ENCODE measurements at regions not wholly inside any gene's neighbourhood (a gene's known extent, or its start where the extent isn't known, plus 50 kb on each side); places are given as distances from the start of the nearest gene placed in this dataset.
"Not testable (repeated sequence)": the region's sequence is repeated elsewhere in the genome, so short reads cannot be mapped to it uniquely, and the experiment has no call there.

DNA sequence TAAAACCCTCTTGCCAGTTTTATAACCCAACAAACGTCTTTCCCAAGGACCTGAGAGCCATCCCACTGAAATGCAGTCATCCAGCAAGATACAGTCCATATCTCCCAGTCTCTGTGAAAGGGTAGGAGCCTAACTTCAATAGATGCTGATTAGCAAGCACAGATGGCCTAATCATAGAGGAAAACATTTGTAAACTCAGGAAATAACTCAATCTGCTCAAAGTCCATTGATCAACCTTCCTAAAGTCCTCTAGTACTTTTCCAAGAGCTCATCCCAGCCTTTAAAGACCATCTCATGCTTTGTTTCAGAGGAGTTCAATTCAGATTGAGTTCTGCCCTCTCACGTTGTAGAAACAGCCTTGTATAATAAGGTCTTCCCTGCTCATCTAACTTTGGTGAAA, 324.2 kb downstream of the MRPS30 start:
- Histone ChIP-seq H3K36me3 (ENCODE audit: low read depth, missing control alignments) (no peaks in the 10 kb centered on the region), H3K27me3 (no peaks in the 10 kb centered on the region), H3K4me1 (no peaks in the 10 kb centered on the region), H3K4me3 (no peak overlapping the region), H3K27ac (no peak overlapping the region), H3K9me3 (no peaks in the 10 kb centered on the region)
- DNase-seq: no peak
- intact Hi-C loops (cut with DNase I; ENCODE audit: low total_unique reads): no loop called here
- no peak for TF ChIP-seq POLR2A (IDR thresholded peaks at IDR 0.05)
- TF ChIP-seq, protein P1, sequence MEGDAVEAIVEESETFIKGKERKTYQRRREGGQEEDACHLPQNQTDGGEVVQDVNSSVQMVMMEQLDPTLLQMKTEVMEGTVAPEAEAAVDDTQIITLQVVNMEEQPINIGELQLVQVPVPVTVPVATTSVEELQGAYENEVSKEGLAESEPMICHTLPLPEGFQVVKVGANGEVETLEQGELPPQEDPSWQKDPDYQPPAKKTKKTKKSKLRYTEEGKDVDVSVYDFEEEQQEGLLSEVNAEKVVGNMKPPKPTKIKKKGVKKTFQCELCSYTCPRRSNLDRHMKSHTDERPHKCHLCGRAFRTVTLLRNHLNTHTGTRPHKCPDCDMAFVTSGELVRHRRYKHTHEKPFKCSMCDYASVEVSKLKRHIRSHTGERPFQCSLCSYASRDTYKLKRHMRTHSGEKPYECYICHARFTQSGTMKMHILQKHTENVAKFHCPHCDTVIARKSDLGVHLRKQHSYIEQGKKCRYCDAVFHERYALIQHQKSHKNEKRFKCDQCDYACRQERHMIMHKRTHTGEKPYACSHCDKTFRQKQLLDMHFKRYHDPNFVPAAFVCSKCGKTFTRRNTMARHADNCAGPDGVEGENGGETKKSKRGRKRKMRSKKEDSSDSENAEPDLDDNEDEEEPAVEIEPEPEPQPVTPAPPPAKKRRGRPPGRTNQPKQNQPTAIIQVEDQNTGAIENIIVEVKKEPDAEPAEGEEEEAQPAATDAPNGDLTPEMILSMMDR (IDR thresholded peaks at IDR 0.05): no peak
- WGBS, 2 donors: 48 to 62% methylated on average over 2 of the region's 2 CpGs

DNA sequence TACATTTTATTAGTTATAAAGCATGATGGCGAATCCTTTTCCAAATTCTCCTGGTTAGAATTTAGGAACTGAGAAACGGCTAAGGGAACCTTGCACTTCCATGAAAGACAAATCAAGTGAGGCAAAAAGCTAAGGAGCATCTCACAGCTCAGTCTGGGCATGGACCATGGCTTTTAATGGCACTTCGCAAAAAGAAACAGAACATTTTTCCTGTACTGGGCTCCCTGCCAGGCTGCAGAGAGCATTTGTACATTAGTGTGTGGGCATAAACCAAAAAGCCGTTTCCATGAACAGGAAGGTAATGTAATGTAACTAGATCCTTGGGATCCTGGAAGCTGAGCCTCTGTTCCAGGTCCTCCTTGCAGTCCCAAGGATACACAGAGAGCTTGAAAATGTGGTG, 354.2 kb downstream of the MRPS30 start:
- intact Hi-C loops (cut with DNase I; ENCODE audit: low total_unique reads): no loop called here

DNA sequence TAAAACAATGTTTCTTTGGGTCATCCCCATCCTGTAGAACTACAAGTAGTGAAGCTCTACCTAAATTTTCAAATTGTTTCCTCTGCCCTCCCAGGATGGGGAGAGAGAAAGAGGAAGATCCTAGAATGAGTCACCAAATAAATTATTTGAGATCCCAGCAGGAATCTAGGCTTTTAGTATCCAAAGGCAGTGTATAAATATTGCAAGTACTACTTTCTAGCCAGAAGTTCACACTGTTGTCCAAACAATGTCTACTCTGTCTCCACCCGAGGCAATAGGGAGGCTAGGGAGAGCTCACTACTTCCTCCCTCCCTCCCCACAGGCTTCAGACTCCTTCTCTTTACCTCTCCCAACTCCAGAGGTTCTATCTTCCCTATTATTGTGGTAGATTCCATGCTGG, 362.8 kb downstream of the MRPS30 start:
- H3K27me3 ChIP-seq: no peaks in the 10 kb centered on the region
- intact Hi-C loops (cut with DNase I; ENCODE audit: low total_unique reads): no loop called here
- no peaks in the 10 kb centered on the region for H3K9me3 ChIP-seq
- no peak for TF ChIP-seq POLR2A (IDR thresholded peaks at IDR 0.05)
- TF ChIP-seq, protein P1 (IDR thresholded peaks at IDR 0.05): no peak
- no peak overlapping the region for H3K4me3 ChIP-seq
- DNase-seq: no peak
- H3K27ac ChIP-seq: no peak overlapping the region
- H3K4me1 ChIP-seq: no peaks in the 10 kb centered on the region
- H3K36me3 ChIP-seq (ENCODE audit: low read depth, missing control alignments): no peaks in the 10 kb centered on the region
- 29 to 37% methylated on average over 1 of the region's 1 CpG for WGBS, 2 donors

More for the DNA sequence above, 354.2 kb downstream of the MRPS30 start:
- H3K4me1 ChIP-seq: no peaks in the 10 kb centered on the region
- TF ChIP-seq POLR2A (IDR thresholded peaks at IDR 0.05): no peak
- TF ChIP-seq, protein P1 (IDR thresholded peaks at IDR 0.05): no peak
- H3K9me3 ChIP-seq: no peaks in the 10 kb centered on the region
- no peaks in the 10 kb centered on the region for H3K36me3 ChIP-seq (ENCODE audit: low read depth, missing control alignments)
- WGBS, 2 donors: 53 to 59% methylated on average over 4 of the region's 4 CpGs
- DNase-seq: no peak
- no peaks in the 10 kb centered on the region for H3K27me3 ChIP-seq
- H3K27ac ChIP-seq: no peak overlapping the region
- no peak overlapping the region for H3K4me3 ChIP-seq

DNA sequence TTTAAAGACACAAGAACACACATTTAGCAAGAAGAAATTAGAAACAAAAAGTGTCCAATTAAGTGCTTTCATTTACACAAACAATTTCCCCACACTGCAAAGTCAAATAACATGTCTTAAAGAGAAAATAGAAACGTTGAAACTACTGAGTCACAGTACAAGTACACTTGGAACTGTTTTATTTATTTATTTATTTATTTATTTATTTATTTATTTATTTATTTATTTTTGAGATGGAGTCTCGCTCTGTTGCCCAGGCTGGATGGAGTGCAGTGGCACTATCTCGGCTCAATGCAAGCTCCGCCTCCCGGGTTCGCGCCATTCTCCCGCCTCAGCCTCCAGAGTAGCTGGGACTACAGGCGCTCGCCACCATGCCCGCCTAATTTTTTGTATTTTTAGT, 363.9 kb downstream of the MRPS30 start:
- H3K27ac ChIP-seq; intact Hi-C loops (cut with DNase I; ENCODE audit: low total_unique reads); H3K36me3 ChIP-seq (ENCODE audit: low read depth, missing control alignments); H3K4me1 ChIP-seq; DNase-seq; H3K4me3 ChIP-seq; H3K9me3 ChIP-seq; H3K27me3 ChIP-seq: not testable (repeated sequence)
- WGBS, 2 donors: 58 to 73% methylated on average over 11 of the region's 11 CpGs

DNA sequence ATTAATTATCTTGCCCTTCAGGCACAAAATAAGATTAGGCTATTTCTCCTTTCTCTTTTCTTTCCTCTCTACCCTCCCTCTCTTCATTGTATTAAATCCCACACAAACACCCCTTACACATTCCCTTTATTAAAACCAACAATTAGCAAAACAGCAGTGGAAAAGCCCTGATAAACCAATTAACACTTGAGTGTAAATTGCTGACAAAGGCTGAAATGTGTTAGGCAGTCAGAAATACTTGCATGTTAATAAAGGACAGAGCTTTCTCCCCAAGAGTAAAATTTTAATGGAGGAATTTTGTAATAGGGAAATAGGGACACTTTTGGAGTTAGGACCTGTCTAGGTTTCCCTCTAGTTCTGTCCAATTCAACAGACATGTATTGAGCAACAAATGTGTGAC, 370.9 kb downstream of the MRPS30 start:
- DNase-seq: no peak
- intact Hi-C loops (cut with DNase I; ENCODE audit: low total_unique reads): no loop called here

More for the DNA sequence above, 370.9 kb downstream of the MRPS30 start:
- Histone ChIP-seq H3K27ac (no peak overlapping the region), H3K4me1 (no peaks in the 10 kb centered on the region), H3K27me3 (no peaks in the 10 kb centered on the region), H3K4me3 (no peak overlapping the region), H3K36me3 (ENCODE audit: low read depth, missing control alignments) (no peaks in the 10 kb centered on the region), H3K9me3 (no peaks in the 10 kb centered on the region)
- no peak for TF ChIP-seq POLR2A (IDR thresholded peaks at IDR 0.05)
- TF ChIP-seq, protein P1 (IDR thresholded peaks at IDR 0.05): no peak
